Heart left ventricle (tissue), 13 donors: ENCODE measurements at regions not wholly inside any gene's neighbourhood (a gene's known extent, or its start where the extent isn't known, plus 50 kb on each side); places are given as distances from the start of the nearest gene placed in this dataset.
"Not testable (repeated sequence)": the region's sequence is repeated elsewhere in the genome, so short reads cannot be mapped to it uniquely, and the experiment has no call there.

ENCODE experiments used
- CTCF ChIP-seq, 12 donors: fragments of 200-600 bp; sonication (generic) in 4 of 12; IDR thresholded peaks; one replicate each; pipeline versions ENCODE4 v1.5.0 to v1.8.0; 2018 to 2022; ENCODE audit warnings: antibody characterized with exemption in 12 of 12, mild to moderate bottlenecking in 5 of 12
- POLR2A ChIP-seq, 2 donors: fragments of 450-650 bp; IDR thresholded peaks; one replicate each; pipeline ENCODE4 v1.6.1; 2017; ENCODE audit warnings: antibody characterized with exemption in 2 of 2, mild to moderate bottlenecking in 2 of 2, moderate library complexity in 2 of 2
- donor health status: ischemic (EF 13 %, LVEDD 7.1; RV severe dilation, severe dysfunction).
- donor health status: DM: no; HTN: yes; CAD: no.
- donor health status: DM: no; HTN: no; CAD: no.
- donor health status: ischemic (EF 25% LVEDD 6.9; RV normal size, moderate dysfunction).
- donor health status: ischemic (EF 25% LVEDD 5.7; RV mildly dilated, moderate dysfunction).
- donor health status: ischemic (EF 35%, LVEDD 5.7; RV mildly dilated, moderate dysfunction).
- donor health status: nonischemic (EF 11% LVEDD 7.7; RV severe dilation, severe dysfunction).
- donor health status: DM: yes; HTN: yes; CAD: no.
- donor health status: PGD.
- donor health status: ischemic (EF 29% LVEDD 5.4; RV normal size, mild dysfunction).
- donor health status: nonischemic (EF 23%, LVEDD 6.1; RV moderate dilation, normal function).

GRCh38 chr12:113531073-113531472 is 59.4 kb upstream of the LHX5 start:
- not testable (repeated sequence) for TF ChIP-seq CTCF, POLR2A (IDR thresholded peaks at IDR 0.05)
